Fibroblast of lung (primary cell): ENCODE measurements at regions not wholly inside any gene's neighbourhood (a gene's known extent, or its start where the extent isn't known, plus 50 kb on each side); places are given as distances from the start of the nearest gene placed in this dataset.

Experiments
- EZH2 ChIP-seq: IDR thresholded peaks from 2 replicates; pipeline ENCODE4 v1.5.1; 2012; ENCODE audit warnings: low read length, control low read depth, mild to moderate bottlenecking; ENCODE audit errors: missing control alignments
- TF ChIP-seq, protein P1 (sequence below), 2 donors: IDR thresholded peaks in 1 of 2; conservative IDR thresholded peaks in 1 of 2; 1 replicate in 1 of 2; 2 replicates in 1 of 2; pipeline ENCODE4 v1.5.1; 2011 to 2012; ENCODE audit warnings: low read length in 2 of 2, control low read depth in 1 of 2, inconsistent platforms in 1 of 2, low read depth in 1 of 2, mild to moderate bottlenecking in 1 of 2

DNA sequence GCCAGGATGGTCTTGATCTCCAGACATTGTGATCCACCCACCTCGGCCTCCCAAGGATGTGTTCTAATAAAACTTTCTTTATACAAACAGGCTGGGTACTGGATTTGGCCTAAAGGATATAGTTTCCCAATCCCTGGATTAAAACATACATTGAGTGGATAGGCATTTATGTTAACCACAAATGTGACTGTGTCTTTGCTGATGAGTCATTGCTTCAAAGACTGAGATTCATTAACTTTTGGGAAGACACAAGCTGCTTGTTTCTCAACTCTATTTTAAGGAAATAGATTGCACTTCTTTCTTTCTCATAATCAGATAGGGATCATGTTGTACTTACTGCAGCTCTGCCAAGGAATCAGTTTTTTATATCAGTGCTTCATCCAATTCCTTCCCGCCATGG, 131.3 kb upstream of the AGA start:
- TF ChIP-seq, protein P1, sequence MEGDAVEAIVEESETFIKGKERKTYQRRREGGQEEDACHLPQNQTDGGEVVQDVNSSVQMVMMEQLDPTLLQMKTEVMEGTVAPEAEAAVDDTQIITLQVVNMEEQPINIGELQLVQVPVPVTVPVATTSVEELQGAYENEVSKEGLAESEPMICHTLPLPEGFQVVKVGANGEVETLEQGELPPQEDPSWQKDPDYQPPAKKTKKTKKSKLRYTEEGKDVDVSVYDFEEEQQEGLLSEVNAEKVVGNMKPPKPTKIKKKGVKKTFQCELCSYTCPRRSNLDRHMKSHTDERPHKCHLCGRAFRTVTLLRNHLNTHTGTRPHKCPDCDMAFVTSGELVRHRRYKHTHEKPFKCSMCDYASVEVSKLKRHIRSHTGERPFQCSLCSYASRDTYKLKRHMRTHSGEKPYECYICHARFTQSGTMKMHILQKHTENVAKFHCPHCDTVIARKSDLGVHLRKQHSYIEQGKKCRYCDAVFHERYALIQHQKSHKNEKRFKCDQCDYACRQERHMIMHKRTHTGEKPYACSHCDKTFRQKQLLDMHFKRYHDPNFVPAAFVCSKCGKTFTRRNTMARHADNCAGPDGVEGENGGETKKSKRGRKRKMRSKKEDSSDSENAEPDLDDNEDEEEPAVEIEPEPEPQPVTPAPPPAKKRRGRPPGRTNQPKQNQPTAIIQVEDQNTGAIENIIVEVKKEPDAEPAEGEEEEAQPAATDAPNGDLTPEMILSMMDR (conservative IDR thresholded peaks at IDR 0.05 in 1 of 2, IDR thresholded peaks at IDR 0.05 in 1 of 2; ENCODE audit: low read depth in 1 of 2, low read length in 2 of 2): no peak
- no peak for TF ChIP-seq EZH2
